EL (cell line): ENCODE measurements at regions not wholly inside any gene's neighbourhood (a gene's known extent, or its start where the extent isn't known, plus 50 kb on each side); places are given as distances from the start of the nearest gene placed in this dataset.

ENCODE experiments used
- DNase-seq: peaks from one replicate; pipeline ENCODE4 v3.0.0-alpha.2; 2016

DNA sequence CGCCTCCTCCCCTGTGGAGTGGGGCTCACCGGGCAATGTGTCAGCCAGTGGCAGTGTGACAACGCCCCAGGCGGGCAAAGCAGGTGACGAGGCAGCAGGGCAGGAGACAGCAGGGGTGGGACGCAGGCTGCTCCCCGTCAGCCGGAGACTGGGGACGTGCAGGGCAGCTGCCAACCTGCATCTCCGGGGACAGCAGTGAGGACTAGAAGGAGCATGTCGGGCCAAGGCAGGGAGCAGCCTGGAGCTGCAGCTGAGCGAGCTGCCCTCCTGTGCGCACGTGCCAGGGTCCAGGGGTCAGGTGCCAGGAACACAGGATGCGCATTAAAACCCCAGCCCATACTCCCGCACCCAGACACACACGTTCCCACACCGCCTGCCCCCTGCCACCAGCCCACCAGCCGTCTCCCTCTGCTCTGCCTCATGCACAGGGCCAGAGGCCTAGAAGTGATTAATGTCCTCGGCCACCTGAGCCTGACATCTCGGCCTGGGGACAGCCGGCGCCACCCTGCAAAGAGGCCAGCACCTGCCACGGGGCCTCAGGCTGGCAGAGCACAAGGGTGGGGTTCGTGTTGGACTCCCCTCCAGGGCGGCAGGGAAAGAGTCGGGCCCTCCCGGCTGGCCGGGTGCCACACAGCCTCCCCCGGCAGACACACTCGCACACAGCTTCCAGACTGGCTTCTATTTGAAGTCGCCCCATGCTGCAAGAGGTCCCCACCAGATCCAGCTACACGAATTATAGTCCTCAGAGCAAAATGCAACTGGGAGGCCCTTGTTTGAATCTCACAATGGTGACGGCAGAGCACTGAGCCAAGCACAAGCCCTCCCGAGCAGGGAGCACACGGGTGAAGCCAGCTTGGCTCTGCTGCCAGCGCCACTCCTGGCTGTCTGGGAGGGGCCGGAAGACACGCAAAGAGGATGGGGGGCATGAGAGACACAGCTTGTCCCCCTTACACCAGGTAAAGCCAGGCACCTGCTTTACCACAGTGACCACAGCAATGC is 90.4 kb downstream of the RBFOX3 start:
- no peak for DNase-seq

DNA sequence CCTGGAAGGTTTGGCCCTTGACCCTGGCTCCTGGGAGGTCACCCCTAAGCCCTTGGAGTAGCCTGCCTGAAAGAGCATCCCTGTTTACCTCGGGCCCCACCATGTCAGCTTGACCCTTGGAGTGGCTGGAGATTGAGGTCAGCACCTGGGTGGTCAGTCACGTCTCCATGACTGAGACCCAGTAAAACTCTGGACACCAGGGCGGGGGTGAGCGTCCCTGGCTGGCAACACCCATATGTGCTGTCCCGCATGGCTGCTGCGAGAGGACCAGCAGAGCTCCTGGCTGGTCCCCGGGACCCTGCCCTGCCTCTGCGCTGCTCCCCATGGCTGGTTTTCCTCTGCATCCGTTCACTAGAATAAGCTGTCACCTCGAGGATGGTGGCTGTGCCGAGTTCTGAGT is 91.2 kb downstream of the RBFOX3 start:
- DNase-seq = no peak

DNA sequence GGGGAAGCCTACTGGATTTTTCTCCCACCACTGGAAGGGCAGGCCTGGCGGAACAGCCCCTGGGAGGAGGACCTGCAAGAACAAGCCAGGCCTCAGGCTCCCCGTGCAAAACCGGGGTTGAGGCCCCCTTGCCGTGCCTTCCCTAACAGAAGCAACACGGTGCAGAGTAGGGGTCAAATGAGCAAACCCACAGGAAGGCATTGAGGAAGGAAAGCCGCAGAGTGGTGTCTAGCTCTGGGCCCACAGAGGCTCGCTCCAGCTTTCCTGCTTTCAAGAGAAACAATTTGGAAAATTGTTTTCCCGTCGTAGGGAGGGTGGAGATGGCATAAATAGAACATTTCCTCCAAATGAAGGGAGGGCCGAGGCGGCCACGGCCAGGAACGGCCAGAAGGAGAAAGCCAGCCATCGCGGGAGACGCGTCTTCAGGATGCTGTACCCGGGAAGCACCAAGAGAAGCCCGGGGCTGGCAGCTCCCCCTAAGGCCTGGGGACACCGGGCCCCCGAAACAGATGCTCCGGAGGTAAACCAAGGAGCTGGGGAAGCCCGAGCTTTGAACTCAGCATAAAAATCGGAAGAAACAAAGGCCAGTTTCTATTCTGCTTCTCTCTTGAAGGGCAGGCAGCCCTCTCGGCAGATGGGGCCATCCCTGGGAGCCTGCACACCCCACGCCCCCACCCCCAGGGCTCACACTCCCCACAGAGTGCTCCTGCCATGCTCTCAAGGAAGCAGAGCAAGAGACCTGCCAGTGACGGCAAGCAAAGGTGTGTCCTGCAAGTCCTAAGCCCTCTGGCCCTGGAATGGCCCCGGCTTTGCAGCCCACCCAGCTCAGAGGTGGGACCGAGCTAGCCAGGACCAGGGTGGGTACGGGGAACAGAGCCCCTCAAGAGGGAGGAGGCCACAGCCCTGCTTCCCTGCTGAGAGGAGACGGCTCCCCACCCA is 92.0 kb downstream of the RBFOX3 start:
- DNase-seq = no peak

- DNase-seq = no peak
Measured at GRCh38 chr17:79517827-79518584, 92.8 kb downstream of the RBFOX3 start.

DNA sequence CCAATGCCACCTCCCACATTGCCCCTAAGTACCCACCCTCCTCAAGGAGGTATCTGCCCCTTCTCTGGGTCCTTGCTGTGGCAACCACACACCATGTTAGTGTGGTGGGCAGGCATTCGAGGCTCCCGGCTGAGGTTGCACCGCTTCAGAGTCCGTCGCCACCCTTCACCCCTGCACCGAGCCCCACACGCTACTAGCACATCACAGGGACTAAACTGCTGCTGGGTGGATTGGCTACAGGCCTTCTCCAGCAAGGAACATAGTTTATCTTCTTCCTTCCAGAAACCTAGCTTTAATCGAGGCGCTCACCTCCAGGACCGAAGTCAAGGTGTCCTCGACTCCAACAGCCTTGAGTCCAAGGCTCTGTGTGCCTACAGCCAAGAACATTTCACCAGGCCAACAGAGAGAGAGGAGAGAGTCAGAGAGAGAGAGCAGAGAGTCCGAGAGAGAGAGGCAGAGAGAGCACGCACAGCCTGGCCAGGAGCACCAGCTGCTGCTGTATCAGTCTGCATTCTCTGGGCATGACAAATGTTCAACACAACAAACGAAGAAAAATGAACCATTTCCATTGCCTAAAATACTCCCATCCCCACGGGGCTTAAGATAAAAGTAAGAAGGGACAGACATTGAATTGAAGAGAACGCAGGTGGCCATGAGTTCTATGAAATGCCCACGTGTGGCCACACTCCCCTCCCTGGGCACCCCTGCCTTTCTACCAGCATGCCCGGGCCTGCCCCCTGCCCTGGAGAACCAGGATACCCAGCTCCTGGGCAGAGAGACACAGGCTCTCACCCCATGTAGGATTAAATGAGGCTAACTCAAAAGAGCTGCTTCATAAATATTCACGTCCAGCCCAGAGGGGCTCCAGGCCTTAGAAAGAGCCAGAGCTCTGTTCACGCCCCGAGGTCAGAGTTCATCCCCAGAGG is 94.9 kb downstream of the RBFOX3 start:
- DNase-seq = no peak

DNA sequence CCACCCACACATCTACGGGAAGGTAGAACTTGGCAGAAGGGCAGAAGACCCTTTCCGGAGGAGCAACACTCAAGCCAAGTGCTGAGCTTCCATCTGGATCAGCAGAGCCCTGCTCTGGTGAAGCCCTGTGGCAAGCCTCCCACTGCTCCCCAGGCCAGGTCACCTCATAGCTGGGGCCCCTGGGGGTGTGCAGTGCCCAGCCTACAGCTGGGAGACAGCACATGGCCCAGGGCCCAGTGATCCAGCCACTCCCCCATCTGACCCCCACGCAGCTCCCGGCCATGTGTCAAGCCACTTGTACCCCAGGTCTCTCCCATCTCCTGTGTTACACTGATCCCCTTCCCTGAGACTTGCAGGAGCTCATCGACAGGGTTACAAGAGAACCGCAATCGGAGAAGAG is 95.7 kb downstream of the RBFOX3 start:
- DNase-seq = no peak

- DNase-seq = no peak
Measured at GRCh38 chr17:79513820-79514535, 96.9 kb downstream of the RBFOX3 start.

DNA sequence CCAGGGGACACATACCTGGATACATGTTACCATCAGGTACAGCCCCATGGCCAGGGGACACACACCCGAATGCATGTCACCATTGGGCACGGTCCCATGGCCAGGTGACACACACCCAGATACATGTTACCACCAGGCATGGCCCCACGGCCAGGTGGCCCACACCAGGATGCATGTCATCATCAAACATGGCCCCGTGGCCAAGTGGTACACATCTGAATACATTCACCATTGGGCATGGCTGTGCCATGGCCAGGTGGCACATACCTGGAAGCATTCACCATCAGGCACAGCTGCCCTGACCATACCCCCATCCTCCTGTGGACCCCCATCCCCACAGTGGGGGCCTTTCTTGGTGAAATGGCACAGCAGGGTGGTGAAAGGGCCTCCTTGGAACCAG is 97.6 kb downstream of the RBFOX3 start:
- no peak for DNase-seq

GRCh38 chr17:79511471-79511870 is 99.4 kb downstream of the RBFOX3 start:
- no peak for DNase-seq

DNA sequence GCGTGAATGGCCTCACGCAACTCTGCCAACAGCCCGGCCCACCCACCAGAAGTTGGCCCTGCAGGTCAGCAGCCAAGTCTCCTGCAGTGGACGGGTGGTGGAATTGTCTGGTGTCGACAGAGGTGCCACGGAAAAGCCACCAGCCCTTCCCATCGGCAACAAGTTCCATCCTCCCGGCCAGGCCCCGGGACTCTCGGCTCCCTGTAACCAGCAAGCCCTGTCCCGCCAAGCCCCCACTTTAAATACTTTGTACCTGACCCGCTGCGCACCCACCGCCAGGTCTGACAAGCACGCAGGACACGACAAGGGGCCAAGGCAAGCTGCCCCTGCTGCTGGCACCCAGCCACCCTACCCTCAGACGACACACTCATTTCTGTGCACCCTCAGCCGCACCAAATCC is 100.8 kb downstream of the RBFOX3 start:
- DNase-seq = no peak

GRCh38 chr17:79509490-79509889 is 101.4 kb downstream of the RBFOX3 start:
- DNase-seq = no peak

DNA sequence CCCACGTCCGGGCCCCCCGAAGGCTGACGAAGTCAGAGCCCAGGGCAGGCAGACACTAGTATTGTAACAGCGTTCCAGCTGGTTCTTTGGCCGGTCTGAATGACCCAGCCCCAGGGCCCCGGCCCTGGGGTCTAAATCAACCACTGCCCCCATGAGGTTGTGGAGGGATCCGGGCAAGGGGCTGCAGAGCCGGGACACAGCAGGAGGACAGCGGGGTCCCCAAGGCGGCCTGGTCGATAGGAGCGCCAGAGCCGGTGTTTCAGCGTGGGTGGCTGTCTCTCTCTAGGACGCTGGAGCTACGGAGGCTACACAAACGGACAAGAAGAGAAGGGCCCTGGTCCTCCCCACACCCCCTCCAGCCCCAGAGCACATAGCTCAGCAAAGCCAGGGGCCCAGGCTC is 101.8 kb downstream of the RBFOX3 start:
- no peak for DNase-seq

GRCh38 chr17:79508291-79508716 is 102.5 kb downstream of the RBFOX3 start:
- no peak for DNase-seq

DNA sequence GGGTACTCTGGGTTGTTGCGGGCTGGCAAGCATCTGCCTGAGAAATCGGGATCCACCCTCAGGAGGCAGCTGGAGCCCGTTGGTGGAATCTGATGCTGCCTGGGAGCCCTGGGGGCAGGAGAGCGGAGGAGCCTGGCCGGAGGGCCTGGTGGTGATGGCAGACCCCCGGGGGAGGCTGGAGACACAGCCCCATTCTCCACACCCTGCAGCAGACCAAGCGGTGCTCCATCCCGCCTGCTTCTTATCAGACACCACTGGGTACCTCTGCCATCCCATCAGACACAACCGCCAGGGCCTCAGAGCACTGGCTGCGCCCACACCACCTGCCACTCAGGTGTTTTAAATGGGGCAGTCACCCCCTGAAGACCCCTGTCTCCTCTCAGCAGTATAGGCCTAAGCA is 103.9 kb downstream of the RBFOX3 start:
- DNase-seq = no peak

- DNase-seq = no peak
Measured at GRCh38 chr17:79506150-79506870, 104.5 kb downstream of the RBFOX3 start.

DNA sequence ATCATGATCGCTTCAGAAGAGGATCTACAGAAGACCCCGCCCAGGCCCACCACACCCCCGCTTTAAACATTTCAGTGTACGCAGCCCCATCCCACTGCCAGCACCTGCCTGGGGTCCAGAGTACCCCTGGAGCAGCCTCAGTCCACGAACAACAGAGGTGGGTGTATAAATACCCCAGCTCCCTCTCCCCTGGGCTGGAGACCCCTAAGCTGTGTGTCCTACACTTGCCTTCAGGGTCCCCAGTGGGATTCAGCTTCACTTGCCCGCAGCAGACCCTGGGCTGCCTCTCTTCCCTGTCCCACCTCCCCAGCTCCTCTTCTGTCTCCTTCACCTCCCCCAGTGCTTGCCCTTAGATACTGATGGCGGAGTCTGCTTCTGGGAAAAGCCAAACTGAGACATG is 105.7 kb downstream of the RBFOX3 start:
- no peak for DNase-seq

- no peak for DNase-seq
Measured at GRCh38 chr17:79504181-79504605, 106.7 kb downstream of the RBFOX3 start.

- DNase-seq = no peak
Measured at GRCh38 chr17:79503126-79503839, 107.6 kb downstream of the RBFOX3 start.

- no peak for DNase-seq
Measured at GRCh38 chr17:79501910-79502309, 108.9 kb downstream of the RBFOX3 start.
